Esophagus squamous epithelium (tissue), 5 donors: ENCODE measurements at regions not wholly inside any gene's neighbourhood (a gene's known extent, or its start where the extent isn't known, plus 50 kb on each side); places are given as distances from the start of the nearest gene placed in this dataset.

Experiments
- DNase-seq: peaks from one replicate; lab custom pipeline; 2025; lab: John Stamatoyannopoulos, UW
- H3K27ac ChIP-seq, 4 donors: fragments of 200-600 bp; sonication (generic); one replicate each; pipeline ENCODE4 v1.5.1; 2016 to 2019; ENCODE audit warnings: mild to moderate bottlenecking in 1 of 4
- H3K27me3 ChIP-seq, 4 donors: fragments of 200-600 bp; sonication (generic); 1 replicate in 3 of 4; 2 replicates in 1 of 4; pipeline versions ENCODE4 v1.5.1 to v1.6.0; 2017 to 2021; ENCODE audit warnings: antibody characterized with exemption in 1 of 4
- H3K36me3 ChIP-seq, 3 donors: fragments of 200-600 bp; sonication (generic); one replicate each; pipeline ENCODE4 v1.5.1; 2016 to 2019
- H3K4me1 ChIP-seq, 3 donors: fragments of 200-600 bp; sonication (generic); one replicate each; pipeline ENCODE4 v1.5.1; 2017 to 2019
- H3K4me3 ChIP-seq, 4 donors: fragments of 200-600 bp; sonication (generic); 1 replicate in 3 of 4; 2 replicates in 1 of 4; pipeline ENCODE4 v1.5.1; 2016 to 2019; ENCODE audit warnings: mild to moderate bottlenecking in 2 of 4, moderate library complexity in 1 of 4
- H3K9me3 ChIP-seq, 3 donors: fragments of 200-600 bp; sonication (generic); one replicate each; pipeline ENCODE4 v1.5.1; 2016 to 2019
- CTCF ChIP-seq, 6 experiments: fragments of 450-650 bp in 4 of 6; fragments of 200-600 bp in 2 of 6; sonication (generic) in 2 of 6; IDR thresholded peaks; one replicate each; pipeline ENCODE4 v1.5.1; 2016 to 2019; ENCODE audit warnings: antibody characterized with exemption in 6 of 6, mild to moderate bottlenecking in 4 of 6, moderate library complexity in 4 of 6
- POLR2A ChIP-seq, 4 donors: fragments of 450-650 bp; IDR thresholded peaks; one replicate each; pipeline ENCODE4 v1.6.1; 2017; ENCODE audit warnings: antibody characterized with exemption in 4 of 4, mild to moderate bottlenecking in 4 of 4, moderate library complexity in 3 of 4
- WGBS, 2 donors: methylation state at CpG; one replicate each; pipeline ENCODE4 v1.1.5; 2018; 5-methylcytosine and 5-hydroxymethylcytosine counted together
- intact Hi-C: fragments of 100-400 bp; cut with DNase I; formaldehyde crosslinking; loops from one replicate; pipeline ENCODE4 v1.15.0; 2022
- donor health status: DM: yes; HTN: yes; CAD: no.

DNA sequence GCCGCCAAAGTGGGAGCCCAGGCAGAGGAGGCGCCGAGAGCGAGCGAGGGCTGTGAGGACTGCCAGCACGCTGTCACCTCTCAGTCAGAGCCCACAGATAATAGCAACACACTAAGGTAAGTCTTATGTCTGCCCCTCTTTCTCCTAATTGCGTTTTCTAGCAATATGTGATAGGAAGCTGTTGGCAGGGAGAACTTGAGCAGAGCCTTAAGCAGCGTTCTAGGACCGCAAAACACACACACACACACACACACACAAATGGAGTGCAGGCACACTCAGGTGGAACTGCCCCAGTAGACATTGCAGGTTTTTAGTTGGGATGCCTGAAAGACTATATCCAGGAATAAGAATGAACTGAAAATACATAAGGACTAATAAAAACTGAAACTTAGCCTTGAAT, 1188.5 kb downstream of the NXPH1 start:
- no peak for DNase-seq
- H3K4me1 ChIP-seq, result no peaks in the 10 kb centered on the region
- H3K27ac ChIP-seq, result no peak overlapping the region
- no peaks in the 10 kb centered on the region for H3K36me3 ChIP-seq
- intact Hi-C loops, result no loop called here
- no peaks in the 10 kb centered on the region for H3K27me3 ChIP-seq
- TF ChIP-seq POLR2A (IDR thresholded peaks at IDR 0.05) (no peak), CTCF (IDR thresholded peaks at IDR 0.05) (no peak)
- WGBS, 2 donors, result 93 to 100% methylated on average over 5 to 7 of the region's 9 CpGs
- H3K4me3 ChIP-seq, result no peak overlapping the region
- no peaks in the 10 kb centered on the region for H3K9me3 ChIP-seq

GRCh38 chr7:9625953-9626352, 1192.5 kb downstream of the NXPH1 start:
- intact Hi-C loops, result no loop called here

DNA sequence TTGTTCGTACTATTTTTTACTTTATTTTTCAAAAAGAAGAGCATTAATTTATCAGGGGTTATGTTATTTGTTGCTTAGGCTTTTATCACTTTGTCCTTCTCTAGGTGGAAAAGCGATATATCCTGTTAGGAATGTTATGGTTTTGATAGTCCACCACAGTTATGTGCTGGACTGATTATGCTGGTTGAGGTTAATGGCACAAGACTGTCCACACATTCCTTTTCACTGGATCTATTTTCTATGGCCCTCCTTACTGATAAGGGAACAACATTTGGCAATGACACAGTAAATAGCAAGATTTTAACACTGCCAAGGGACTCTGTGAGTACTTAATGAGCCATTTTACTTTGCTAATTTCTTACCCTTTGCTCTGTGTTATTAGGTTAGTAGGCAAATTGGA, 1212.3 kb downstream of the NXPH1 start:
- TF ChIP-seq CTCF (IDR thresholded peaks at IDR 0.05), result no peak
- TF ChIP-seq POLR2A (IDR thresholded peaks at IDR 0.05), result no peak
- Histone ChIP-seq H3K9me3 (no peaks in the 10 kb centered on the region), H3K4me3 (no peak overlapping the region), H3K4me1 (peaks cover 0 to 13% (median 0%) of the 10 kb centered on the region in 3 donors), H3K36me3 (no peaks in the 10 kb centered on the region), H3K27me3 (no peaks in the 10 kb centered on the region), H3K27ac (no peak overlapping the region)
- intact Hi-C loops, result no loop called here
- 83 to 85% methylated on average over 2 of the region's 2 CpGs for WGBS, 2 donors
- no peak for DNase-seq

More at GRCh38 chr7:9625953-9626352, 1192.5 kb downstream of the NXPH1 start:
- no peak for DNase-seq
- H3K27ac ChIP-seq, result no peak overlapping the region
- H3K9me3 ChIP-seq, result no peaks in the 10 kb centered on the region
- 81 to 94% methylated on average over 3 of the region's 3 CpGs for WGBS, 2 donors
- H3K4me3 ChIP-seq, result no peak overlapping the region
- TF ChIP-seq POLR2A (IDR thresholded peaks at IDR 0.05) (no peak), CTCF (IDR thresholded peaks at IDR 0.05) (no peak)
- H3K36me3 ChIP-seq, result no peaks in the 10 kb centered on the region
- no peaks in the 10 kb centered on the region for H3K27me3 ChIP-seq
- no peaks in the 10 kb centered on the region for H3K4me1 ChIP-seq

DNA sequence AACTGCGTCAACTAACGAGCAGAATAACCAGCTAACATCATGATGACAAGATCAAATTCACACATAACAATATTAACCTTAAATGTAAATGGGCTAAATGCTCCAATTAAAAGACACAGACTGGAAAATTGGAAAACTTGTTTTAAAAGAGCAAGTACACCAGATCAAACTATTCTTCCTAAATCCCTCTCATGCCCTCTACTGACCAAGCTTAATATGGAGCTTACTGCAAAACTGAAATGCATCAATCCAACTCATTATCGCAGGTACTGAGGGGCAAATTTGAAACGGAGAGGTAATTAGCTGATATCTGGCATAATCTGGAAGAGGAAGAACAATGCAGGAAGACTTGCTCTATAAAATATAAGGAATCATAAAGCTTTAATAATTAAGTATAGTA, 1223.8 kb downstream of the NXPH1 start:
- no peak overlapping the region for H3K4me3 ChIP-seq

More for the DNA sequence above, 1223.8 kb downstream of the NXPH1 start:
- intact Hi-C loops, result no loop called here
- no peak for DNase-seq
- TF ChIP-seq CTCF (IDR thresholded peaks at IDR 0.05), result no peak
- TF ChIP-seq POLR2A (IDR thresholded peaks at IDR 0.05), result no peak
- Histone ChIP-seq H3K4me1 (no peaks in the 10 kb centered on the region), H3K27ac (no peak overlapping the region), H3K9me3 (no peaks in the 10 kb centered on the region), H3K27me3 (no peaks in the 10 kb centered on the region), H3K36me3 (no peaks in the 10 kb centered on the region)
- 90% methylated on average over 4 of the region's 4 CpGs for WGBS, 2 donors
